ENCODE measurements at regions not wholly inside any gene's neighbourhood (a gene's known extent, or its start where the extent isn't known, plus 50 kb on each side); places are given as distances from the start of the nearest gene placed in this dataset.

DNA sequence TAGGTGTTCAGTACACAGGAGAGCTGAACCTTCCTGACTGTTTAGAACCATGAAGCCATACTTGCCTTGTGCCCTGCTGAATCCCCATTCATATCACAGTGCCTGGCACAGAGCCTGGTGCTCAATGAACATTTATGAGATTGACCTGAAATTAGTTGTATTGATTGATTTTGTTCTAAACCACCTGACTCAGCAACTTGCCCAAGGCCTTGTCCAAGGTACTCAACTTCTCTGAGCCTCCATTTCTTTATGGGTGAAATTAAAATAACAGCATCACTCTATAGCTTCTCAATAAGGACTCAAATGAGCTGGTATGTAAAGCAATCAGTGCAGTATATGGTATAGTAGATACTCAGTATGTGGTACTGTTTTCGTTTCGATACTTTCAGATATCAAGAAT is 208.1 kb downstream of the SLC39A8 start:
- no peaks in the 10 kb centered on the region for H4K20me1 ChIP-seq (replicated peaks; ENCODE audit: control insufficient read depth, extremely low read depth, insufficient read depth, low read length)
- FAIRE-seq (no peak), DNase-seq (ENCODE audit: low read depth, low spot score) (no peak)
- intact Hi-C loops (cut with micrococcal nuclease) = loop anchor here (5.0 kb wide), 3 partner anchors 345 to 1100 kb away; partner anchors contain the start of genes BANK1 and CISD2
- dilution Hi-C loops (cut with MboI; ENCODE audit: extremely low pct_ligation_motif_present, low sequenced_read_pairs) = no loop called here
- no peaks in the 10 kb centered on the region for H3K9me1 ChIP-seq (replicated peaks; ENCODE audit: control insufficient read depth, extremely low read depth, insufficient read depth, low read length)
- H3K4me3 ChIP-seq (replicated peaks in 1 of 3; ENCODE audit: insufficient read depth in 1 of 3, low read depth in 1 of 3, low read length in 3 of 3) = no peak overlapping the region
- no peak overlapping the region for H3K27ac ChIP-seq (ENCODE audit: insufficient read depth, low read depth, low read length)
- no peaks in the 10 kb centered on the region for H3K79me2 ChIP-seq (ENCODE audit: control insufficient read depth, insufficient read depth, low read length)
- no peaks in the 10 kb centered on the region for H3K9me3 ChIP-seq (replicated peaks; ENCODE audit: control insufficient read depth, insufficient read depth, low read length)
- ChIA-PET POLR2A (no interaction called here), CTCF (no interaction called here)
- H3K4me2 ChIP-seq (ENCODE audit: insufficient read depth, low read length) = no peak overlapping the region
- H3K27me3 ChIP-seq (ENCODE audit: control insufficient read depth in 2 of 2, insufficient read depth in 2 of 2, low read length in 2 of 2) = no peaks in the 10 kb centered on the region
- no peak overlapping the region for H3K9ac ChIP-seq (replicated peaks; ENCODE audit: extremely low read depth, insufficient read depth, low read length)
- BruUV-seq (replicated peaks) = no TSS peak
- H3K36me3 ChIP-seq (ENCODE audit: control insufficient read depth in 2 of 2, extremely low read depth in 1 of 2, insufficient read depth in 2 of 2, low read length in 2 of 2) = no peaks in the 10 kb centered on the region
- TF ChIP-seq JUN (IDR thresholded peaks at IDR 0.05; ENCODE audit: borderline replicate concordance, insufficient read depth, insufficient read length, low read depth) (no peak), EZH2 (IDR thresholded peaks at IDR 0.05; ENCODE audit: borderline replicate concordance, low read depth, low read length, severe bottlenecking) (no peak), FOS (IDR thresholded peaks at IDR 0.05; ENCODE audit: borderline replicate concordance, insufficient read depth, low read length) (no peak), POLR2A (IDR thresholded peaks at IDR 0.05; ENCODE audit: low read depth, low read length) (no peak), GATA2 (IDR thresholded peaks at IDR 0.05; ENCODE audit: insufficient read depth, insufficient read length, low read depth, low read length) (no peak)
- TF ChIP-seq, protein P1, sequence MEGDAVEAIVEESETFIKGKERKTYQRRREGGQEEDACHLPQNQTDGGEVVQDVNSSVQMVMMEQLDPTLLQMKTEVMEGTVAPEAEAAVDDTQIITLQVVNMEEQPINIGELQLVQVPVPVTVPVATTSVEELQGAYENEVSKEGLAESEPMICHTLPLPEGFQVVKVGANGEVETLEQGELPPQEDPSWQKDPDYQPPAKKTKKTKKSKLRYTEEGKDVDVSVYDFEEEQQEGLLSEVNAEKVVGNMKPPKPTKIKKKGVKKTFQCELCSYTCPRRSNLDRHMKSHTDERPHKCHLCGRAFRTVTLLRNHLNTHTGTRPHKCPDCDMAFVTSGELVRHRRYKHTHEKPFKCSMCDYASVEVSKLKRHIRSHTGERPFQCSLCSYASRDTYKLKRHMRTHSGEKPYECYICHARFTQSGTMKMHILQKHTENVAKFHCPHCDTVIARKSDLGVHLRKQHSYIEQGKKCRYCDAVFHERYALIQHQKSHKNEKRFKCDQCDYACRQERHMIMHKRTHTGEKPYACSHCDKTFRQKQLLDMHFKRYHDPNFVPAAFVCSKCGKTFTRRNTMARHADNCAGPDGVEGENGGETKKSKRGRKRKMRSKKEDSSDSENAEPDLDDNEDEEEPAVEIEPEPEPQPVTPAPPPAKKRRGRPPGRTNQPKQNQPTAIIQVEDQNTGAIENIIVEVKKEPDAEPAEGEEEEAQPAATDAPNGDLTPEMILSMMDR (IDR thresholded peaks at IDR 0.05; ENCODE audit: extremely low read depth in 1 of 2, insufficient read depth in 1 of 2, low read depth in 1 of 2, low read length in 2 of 2) = no peak
- peaks cover 29% of the 10 kb centered on the region for H3K4me1 ChIP-seq (ENCODE audit: control insufficient read depth, extremely low read depth, insufficient read depth, low read length)
- no peak overlapping the region for H2AFZ ChIP-seq (ENCODE audit: low read depth, low read length)

DNA sequence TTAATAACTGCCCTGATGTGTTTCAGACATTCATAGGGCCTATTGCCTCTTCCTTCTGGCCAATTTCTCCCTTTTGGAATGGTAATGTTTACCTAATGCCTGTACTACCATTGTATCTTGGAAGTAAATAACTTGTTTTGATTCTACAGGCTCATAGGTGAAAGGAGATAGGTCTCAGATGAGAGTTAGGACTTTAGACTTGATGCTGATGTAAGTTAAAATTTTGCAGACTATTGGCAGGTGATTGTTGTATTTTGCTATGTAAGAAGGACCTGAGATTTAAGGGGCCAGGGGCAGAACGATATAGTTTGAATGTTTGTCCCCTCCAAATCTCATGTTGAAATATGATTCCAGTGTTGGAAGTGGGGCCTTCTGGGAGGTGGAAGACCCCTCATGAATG is 215.5 kb downstream of the SLC39A8 start:
- dilution Hi-C loops (cut with MboI; ENCODE audit: extremely low pct_ligation_motif_present, low sequenced_read_pairs) = no loop called here
- CTCF ChIA-PET = no interaction called here
- DNase-seq (ENCODE audit: low read depth, low spot score) = no peak

More for the DNA sequence above, 215.5 kb downstream of the SLC39A8 start:
- POLR2A ChIA-PET = no interaction called here
- no peaks in the 10 kb centered on the region for H3K9me3 ChIP-seq (replicated peaks; ENCODE audit: control insufficient read depth, insufficient read depth, low read length)
- no peak overlapping the region for H3K4me2 ChIP-seq (ENCODE audit: insufficient read depth, low read length)
- TF ChIP-seq POLR2A (IDR thresholded peaks at IDR 0.05; ENCODE audit: low read depth, low read length) (no peak), GATA2 (IDR thresholded peaks at IDR 0.05; ENCODE audit: insufficient read depth, insufficient read length, low read depth, low read length) (no peak), JUN (IDR thresholded peaks at IDR 0.05; ENCODE audit: borderline replicate concordance, insufficient read depth, insufficient read length, low read depth) (no peak), FOS (IDR thresholded peaks at IDR 0.05; ENCODE audit: borderline replicate concordance, insufficient read depth, low read length) (no peak), MAX (IDR thresholded peaks at IDR 0.05; ENCODE audit: insufficient read depth, insufficient read length) (no peak), EZH2 (IDR thresholded peaks at IDR 0.05; ENCODE audit: borderline replicate concordance, low read depth, low read length, severe bottlenecking) (no peak), MYC (IDR thresholded peaks at IDR 0.05; ENCODE audit: low read depth, low read length) (no peak), POLR2AphosphoS5 (IDR thresholded peaks at IDR 0.05; ENCODE audit: insufficient read depth, low read depth, low read length) (no peak)
- TF ChIP-seq, protein P1 (IDR thresholded peaks at IDR 0.05; ENCODE audit: extremely low read depth in 1 of 2, insufficient read depth in 1 of 2, low read depth in 1 of 2, low read length in 2 of 2) = no peak
- no peaks in the 10 kb centered on the region for H4K20me1 ChIP-seq (replicated peaks; ENCODE audit: control insufficient read depth, extremely low read depth, insufficient read depth, low read length)
- no peaks in the 10 kb centered on the region for H3K36me3 ChIP-seq (ENCODE audit: control insufficient read depth in 2 of 2, extremely low read depth in 1 of 2, insufficient read depth in 2 of 2, low read length in 2 of 2)
- intact Hi-C loops (cut with micrococcal nuclease) = no loop called here
- no peaks in the 10 kb centered on the region for H3K27me3 ChIP-seq (ENCODE audit: control insufficient read depth in 2 of 2, insufficient read depth in 2 of 2, low read length in 2 of 2)
- H3K79me2 ChIP-seq (ENCODE audit: control insufficient read depth, insufficient read depth, low read length) = no peaks in the 10 kb centered on the region
- H3K4me1 ChIP-seq (ENCODE audit: control insufficient read depth, extremely low read depth, insufficient read depth, low read length) = no peaks in the 10 kb centered on the region
- H3K27ac ChIP-seq (ENCODE audit: insufficient read depth, low read depth, low read length) = no peak overlapping the region
- H3K4me3 ChIP-seq (replicated peaks in 1 of 3; ENCODE audit: insufficient read depth in 1 of 3, low read depth in 1 of 3, low read length in 3 of 3) = no peak overlapping the region
- no TSS peak for BruUV-seq (replicated peaks)
- FAIRE-seq = no peak
- H2AFZ ChIP-seq (ENCODE audit: low read depth, low read length) = no peak overlapping the region
- H3K9me1 ChIP-seq (replicated peaks; ENCODE audit: control insufficient read depth, extremely low read depth, insufficient read depth, low read length) = no peaks in the 10 kb centered on the region
- H3K9ac ChIP-seq (replicated peaks; ENCODE audit: extremely low read depth, insufficient read depth, low read length) = no peak overlapping the region
